Activated CD8-positive, alpha-beta T cell treated with anti-CD3 and anti-CD28 coated beads, Interleukin-2, amount 10 ng/mL, durations not matched to agents 7 days and 5 days (primary cell): ENCODE measurements at regions not wholly inside any gene's neighbourhood (a gene's known extent, or its start where the extent isn't known, plus 50 kb on each side); places are given as distances from the start of the nearest gene placed in this dataset.
"Not testable (repeated sequence)": the region's sequence is repeated elsewhere in the genome, so short reads cannot be mapped to it uniquely, and the experiment has no call there.

Experiments used
- ATAC-seq: fragments of 150-1000 bp; cut with Tn5 transposase; one replicate; pipeline ENCODE4 v1.10.0; 2021; ENCODE audit warnings: moderate library complexity
- CTCF ChIA-PET: fragments of 350-600 bp; sonication (Branson Sonifier 250); formaldehyde crosslinking; loops from one replicate; lab custom pipeline; 2021; ENCODE audit warnings: antibody characterized with exemption; lab: Charles Lee
- POLR2A ChIA-PET: fragments of 350-600 bp; sonication (Branson Sonifier 250); formaldehyde crosslinking; loops from one replicate; lab custom pipeline; 2021; ENCODE audit warnings: antibody characterized with exemption; lab: Charles Lee
- DNase-seq: peaks from one replicate; pipeline ENCODE4 v3.0.0-alpha.2; 2020
- H3K27ac Mint-ChIP-seq: one replicate; pipeline ENCODE4 v1.8.0; 2021; ENCODE audit warnings: mild to moderate bottlenecking, mixed read lengths
- H3K27me3 Mint-ChIP-seq: one replicate; pipeline ENCODE4 v1.8.0; 2021; ENCODE audit warnings: low read depth, mixed read lengths
- H3K36me3 Mint-ChIP-seq: one replicate; pipeline ENCODE4 v1.8.0; 2021; ENCODE audit warnings: low read depth, mixed read lengths
- H3K4me1 Mint-ChIP-seq: one replicate; pipeline ENCODE4 v1.8.0; 2021; ENCODE audit warnings: low read depth, mixed read lengths
- H3K4me3 Mint-ChIP-seq: one replicate; pipeline ENCODE4 v1.8.0; 2021; ENCODE audit warnings: mild to moderate bottlenecking, mixed read lengths
- H3K9me3 Mint-ChIP-seq: one replicate; pipeline ENCODE4 v1.8.0; 2022; ENCODE audit warnings: mixed read lengths; ENCODE audit not compliant: insufficient read depth

DNA sequence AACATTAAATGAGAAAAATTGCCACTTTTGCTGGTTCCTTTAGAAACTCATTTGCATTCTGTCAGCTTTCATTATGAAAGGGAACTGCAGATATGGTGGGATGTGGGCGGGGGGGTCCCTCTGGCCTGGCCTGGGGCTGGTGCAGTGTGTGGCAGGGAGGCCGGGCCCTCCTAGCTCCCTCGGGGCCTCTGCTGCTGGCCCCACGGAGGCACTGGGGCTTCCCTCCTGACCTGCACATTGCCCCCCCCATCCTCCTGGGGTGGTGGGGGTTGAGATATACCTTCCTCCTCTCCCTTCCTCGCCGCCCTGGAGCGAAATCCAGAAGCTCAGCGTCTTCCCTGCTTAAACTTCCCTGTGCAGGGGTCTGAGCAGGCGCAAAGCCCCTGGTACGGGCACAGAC is 1005.9 kb downstream of the BRD1 start:
- Mint-ChIP-seq H3K27ac (no peak overlapping the region), H3K36me3 (no peaks in the 10 kb centered on the region), H3K27me3 (no peaks in the 10 kb centered on the region), H3K4me3 (no peak overlapping the region), H3K4me1 (no peaks in the 10 kb centered on the region), H3K9me3 (no peaks in the 10 kb centered on the region)
- ATAC-seq (no peak), DNase-seq (no peak)
- CTCF ChIA-PET: no interaction called here
- POLR2A ChIA-PET: no interaction called here

DNA sequence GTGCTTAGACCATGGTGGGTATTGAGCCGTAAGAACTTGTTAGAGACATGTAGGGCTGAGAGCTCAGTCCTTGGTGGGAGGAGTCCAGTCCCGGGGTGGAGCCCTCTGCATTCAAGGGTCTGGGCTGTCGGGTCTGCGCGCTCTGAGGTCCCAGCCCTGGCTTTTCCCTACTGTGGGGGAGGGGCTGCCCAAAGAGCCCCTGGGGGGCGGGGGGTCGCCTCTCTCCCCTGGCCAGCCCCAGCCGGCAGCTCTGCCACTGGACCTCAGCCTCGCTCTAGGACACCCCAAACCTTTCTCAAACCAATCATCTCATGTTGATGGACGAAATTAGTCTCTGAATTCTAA is 1006.4 kb downstream of the BRD1 start:
- no peaks in the 10 kb centered on the region for H3K27me3 Mint-ChIP-seq
- ATAC-seq (no peak), DNase-seq (no peak)
- H3K4me1 Mint-ChIP-seq: no peaks in the 10 kb centered on the region
- H3K27ac Mint-ChIP-seq: no peak overlapping the region
- POLR2A ChIA-PET: no interaction called here
- CTCF ChIA-PET: no interaction called here
- H3K4me3 Mint-ChIP-seq: no peak overlapping the region
- no peaks in the 10 kb centered on the region for H3K36me3 Mint-ChIP-seq
- no peaks in the 10 kb centered on the region for H3K9me3 Mint-ChIP-seq

DNA sequence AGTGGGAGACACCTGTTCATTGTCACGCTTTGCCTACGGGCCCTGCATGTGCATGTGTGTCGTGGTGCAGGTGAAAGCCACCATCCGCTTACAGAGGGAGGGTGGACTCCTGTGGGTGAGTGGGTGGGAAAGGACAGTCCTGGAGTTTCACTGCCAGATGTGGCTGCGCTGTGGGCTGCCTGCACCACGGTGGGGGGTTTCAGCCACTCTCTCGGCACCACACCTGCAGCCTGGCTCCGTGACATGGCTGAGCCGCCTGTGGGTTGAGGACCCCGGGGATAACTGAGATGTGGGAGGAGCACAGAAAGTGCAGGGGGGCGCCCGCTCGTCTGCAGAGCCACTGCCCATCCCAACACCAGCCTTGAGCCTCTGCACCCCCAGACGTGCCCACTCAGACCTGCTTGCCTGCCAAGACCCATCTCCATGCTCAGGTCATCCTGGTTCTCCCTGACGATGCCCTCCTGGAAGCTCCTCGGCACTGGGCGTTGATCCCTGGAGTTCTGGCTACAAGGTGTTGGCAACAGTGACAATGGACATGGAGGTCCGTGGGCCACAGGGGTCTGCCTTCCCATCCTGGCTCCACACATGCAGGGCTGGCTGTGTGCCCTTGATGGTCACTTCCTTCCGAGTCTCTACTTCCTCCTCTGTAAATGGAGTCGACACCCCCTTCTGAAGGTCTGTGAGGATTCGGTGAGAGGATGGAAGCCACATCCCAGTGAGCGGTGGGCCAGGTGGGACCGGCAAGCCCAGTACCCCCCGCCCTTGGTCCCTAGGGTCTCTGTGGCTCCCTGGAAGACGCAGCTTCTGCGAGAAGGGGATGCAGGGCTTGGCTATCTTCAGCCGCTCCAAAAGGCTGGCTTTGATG is 1007.0 kb downstream of the BRD1 start:
- ChIA-PET CTCF (no interaction called here), POLR2A (no interaction called here)
- no peaks in the 10 kb centered on the region for H3K4me1 Mint-ChIP-seq
- no peaks in the 10 kb centered on the region for H3K36me3 Mint-ChIP-seq
- DNase-seq: no peak
- no peaks in the 10 kb centered on the region for H3K9me3 Mint-ChIP-seq
- no peak for ATAC-seq
- H3K27ac Mint-ChIP-seq: no peak overlapping the region
- no peak overlapping the region for H3K4me3 Mint-ChIP-seq
- H3K27me3 Mint-ChIP-seq: no peaks in the 10 kb centered on the region

DNA sequence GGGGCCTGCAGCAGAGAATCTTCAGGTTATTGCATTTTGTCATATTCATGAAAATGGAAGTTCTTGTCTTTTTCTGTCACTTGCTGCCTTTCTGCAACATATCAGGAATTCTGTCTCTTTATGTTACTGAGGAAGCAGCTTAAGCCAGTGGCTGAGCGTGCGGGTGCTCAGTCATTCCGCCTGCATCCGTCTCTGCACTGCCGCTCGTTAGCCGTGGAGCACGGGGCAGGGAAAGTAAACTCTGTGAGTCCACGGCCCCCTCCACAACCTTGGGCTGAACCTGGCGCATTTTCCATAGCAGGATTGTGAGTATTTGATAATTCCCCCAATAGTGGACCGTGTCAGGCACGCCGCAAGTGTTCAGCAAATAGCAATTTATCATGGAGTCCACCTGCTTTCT is 1007.7 kb downstream of the BRD1 start:
- Mint-ChIP-seq H3K27ac (no peak overlapping the region), H3K27me3 (no peaks in the 10 kb centered on the region), H3K36me3 (no peaks in the 10 kb centered on the region), H3K4me3 (no peak overlapping the region), H3K4me1 (no peaks in the 10 kb centered on the region), H3K9me3 (no peaks in the 10 kb centered on the region)
- DNase-seq (no peak), ATAC-seq (no peak)
- CTCF ChIA-PET: no interaction called here
- POLR2A ChIA-PET: no interaction called here

DNA sequence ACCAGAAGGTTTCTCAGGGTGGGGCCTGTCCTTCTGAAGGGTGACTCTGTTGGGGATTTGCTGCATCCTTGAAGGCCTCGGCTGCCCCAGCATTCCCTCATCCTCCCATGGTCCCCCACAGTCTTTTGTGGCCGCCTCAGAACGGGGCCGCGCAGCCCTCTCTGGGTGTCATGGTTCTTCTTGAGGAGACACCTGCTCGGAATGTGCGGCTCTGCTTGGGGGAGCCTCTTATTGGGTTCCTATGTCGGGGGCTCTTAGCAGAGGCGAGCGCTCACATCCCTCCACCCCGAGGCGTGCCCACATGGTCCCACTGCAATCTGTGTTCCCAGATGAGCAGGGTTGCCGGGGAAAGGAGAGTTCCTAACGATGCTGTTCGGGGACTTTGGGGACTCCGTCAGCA is 1008.4 kb downstream of the BRD1 start:
- no peak overlapping the region for H3K4me3 Mint-ChIP-seq
- no peaks in the 10 kb centered on the region for H3K9me3 Mint-ChIP-seq
- no peaks in the 10 kb centered on the region for H3K4me1 Mint-ChIP-seq
- DNase-seq (no peak), ATAC-seq (no peak)
- no peak overlapping the region for H3K27ac Mint-ChIP-seq
- POLR2A ChIA-PET: no interaction called here
- CTCF ChIA-PET: no interaction called here
- no peaks in the 10 kb centered on the region for H3K27me3 Mint-ChIP-seq
- H3K36me3 Mint-ChIP-seq: no peaks in the 10 kb centered on the region

DNA sequence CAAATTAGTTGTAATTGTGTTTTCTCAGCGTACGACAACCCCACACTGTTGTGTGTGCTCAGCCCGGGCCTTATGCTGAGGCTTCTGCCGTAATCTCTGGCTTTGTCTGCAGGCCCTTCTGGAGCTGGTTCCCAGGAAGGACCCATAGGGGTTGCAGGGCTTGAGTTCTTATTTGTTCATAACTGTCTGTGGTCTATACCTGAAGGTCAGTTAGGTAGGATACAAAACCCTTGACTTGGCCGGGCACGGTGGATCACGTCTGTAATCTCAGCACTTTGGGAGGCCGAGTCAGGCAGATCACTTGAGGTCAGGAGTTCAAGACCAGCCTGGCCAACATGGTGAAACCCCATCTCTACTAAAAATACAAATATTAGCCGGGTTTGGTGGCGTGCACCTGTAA is 1010.2 kb downstream of the BRD1 start:
- H3K4me3 Mint-ChIP-seq, DNase-seq, H3K27ac Mint-ChIP-seq, ATAC-seq, POLR2A ChIA-PET, H3K27me3 Mint-ChIP-seq, H3K36me3 Mint-ChIP-seq, H3K4me1 Mint-ChIP-seq, H3K9me3 Mint-ChIP-seq, CTCF ChIA-PET: not testable (repeated sequence)

DNA sequence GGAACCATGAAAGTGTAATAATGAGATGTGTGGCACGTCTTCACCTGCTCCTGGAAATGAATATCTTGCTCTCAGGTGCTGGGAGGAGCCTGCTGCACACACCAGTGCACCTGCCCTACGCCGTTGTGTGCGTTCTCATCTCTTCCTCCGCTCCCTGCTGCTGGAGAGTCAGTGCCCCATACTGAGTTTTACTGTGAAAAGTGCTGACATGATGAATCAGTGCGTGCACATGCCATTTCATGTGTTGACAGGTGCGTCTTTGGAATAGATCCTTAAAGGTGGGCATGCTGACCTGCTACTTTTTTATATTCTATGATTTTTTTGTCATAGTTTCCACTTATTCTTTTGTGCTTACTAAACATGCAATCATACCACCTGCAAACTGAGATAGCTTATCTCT is 1015.8 kb downstream of the BRD1 start:
- Mint-ChIP-seq H3K36me3 (no peaks in the 10 kb centered on the region), H3K4me1 (no peaks in the 10 kb centered on the region), H3K4me3 (no peak overlapping the region), H3K27ac (no peak overlapping the region), H3K9me3 (no peaks in the 10 kb centered on the region), H3K27me3 (no peaks in the 10 kb centered on the region)
- ChIA-PET CTCF (no interaction called here), POLR2A (no interaction called here)
- DNase-seq: no peak
- ATAC-seq: no peak

DNA sequence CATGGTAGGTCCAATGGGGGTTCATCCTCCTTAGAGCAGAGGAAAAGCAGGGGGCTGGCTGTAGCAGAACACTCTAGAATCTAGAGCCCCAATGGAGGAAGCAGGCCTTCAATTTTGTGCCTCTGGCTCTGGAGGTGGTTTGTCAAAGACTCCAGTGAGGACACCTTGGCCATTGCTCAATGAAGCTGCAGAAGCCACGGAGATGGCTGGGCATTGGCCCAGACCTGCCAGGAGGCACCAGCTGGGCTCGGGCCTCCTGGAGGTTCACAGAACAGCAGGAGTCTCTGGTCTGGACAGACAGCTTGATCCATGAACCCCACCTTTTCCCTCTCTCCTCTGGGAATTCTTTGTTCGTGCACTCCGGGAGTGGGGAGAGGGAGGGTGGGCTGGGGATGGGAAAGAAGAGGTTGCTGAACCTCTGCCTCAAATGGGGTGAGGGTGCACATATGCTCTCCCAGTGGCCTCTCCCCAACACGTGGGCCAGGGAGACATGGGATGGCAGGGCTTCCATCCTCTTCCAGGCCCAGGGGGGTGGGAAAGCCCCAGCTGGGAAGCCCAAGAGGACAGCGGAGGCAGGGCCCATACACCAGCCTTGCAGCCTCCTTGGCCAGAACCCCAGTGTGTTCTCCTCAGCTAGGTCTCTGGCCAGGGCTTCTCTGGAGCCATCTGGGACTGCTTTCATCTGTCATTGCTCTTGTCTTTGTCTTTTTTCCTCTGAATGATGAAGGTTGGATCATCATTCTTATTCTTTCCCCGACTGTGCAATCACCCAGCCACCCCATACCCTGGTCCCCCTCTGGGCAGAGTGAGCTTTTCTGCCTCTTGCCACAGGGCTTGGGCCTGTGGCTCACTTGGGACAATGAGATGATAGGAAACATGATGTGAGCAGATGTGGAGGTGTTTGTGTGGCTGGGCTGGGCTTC is 1019.4 kb downstream of the BRD1 start:
- no peaks in the 10 kb centered on the region for H3K27me3 Mint-ChIP-seq
- no peaks in the 10 kb centered on the region for H3K4me1 Mint-ChIP-seq
- H3K4me3 Mint-ChIP-seq: no peak overlapping the region
- DNase-seq (no peak), ATAC-seq (no peak)
- CTCF ChIA-PET: no interaction called here
- H3K9me3 Mint-ChIP-seq: no peaks in the 10 kb centered on the region
- POLR2A ChIA-PET: no interaction called here
- no peak overlapping the region for H3K27ac Mint-ChIP-seq
- no peaks in the 10 kb centered on the region for H3K36me3 Mint-ChIP-seq

DNA sequence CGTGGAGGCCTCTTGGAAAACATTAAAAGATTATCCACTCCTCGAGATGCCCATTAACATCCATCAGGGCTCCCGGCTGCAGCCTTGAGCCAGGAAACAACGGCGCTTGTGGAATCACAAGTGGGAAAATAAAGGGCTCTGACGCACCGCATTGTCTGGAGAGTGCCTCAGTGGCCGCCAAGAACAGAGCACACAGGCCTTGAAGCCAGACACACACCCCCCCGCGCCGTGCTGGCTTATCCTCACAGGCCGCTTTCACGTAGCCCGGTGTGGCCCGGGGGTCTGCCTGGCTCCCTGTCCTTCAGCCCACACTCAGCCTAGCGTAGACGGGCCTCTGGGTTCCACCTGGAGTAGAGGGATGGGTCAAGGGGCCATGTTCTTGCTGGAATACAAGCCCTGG is 1020.5 kb downstream of the BRD1 start:
- Mint-ChIP-seq H3K27me3 (no peaks in the 10 kb centered on the region), H3K4me1 (no peaks in the 10 kb centered on the region), H3K4me3 (no peak overlapping the region), H3K9me3 (no peaks in the 10 kb centered on the region), H3K36me3 (no peaks in the 10 kb centered on the region), H3K27ac (no peak overlapping the region)
- ChIA-PET CTCF (no interaction called here), POLR2A (no interaction called here)
- ATAC-seq: no peak
- DNase-seq: no peak

DNA sequence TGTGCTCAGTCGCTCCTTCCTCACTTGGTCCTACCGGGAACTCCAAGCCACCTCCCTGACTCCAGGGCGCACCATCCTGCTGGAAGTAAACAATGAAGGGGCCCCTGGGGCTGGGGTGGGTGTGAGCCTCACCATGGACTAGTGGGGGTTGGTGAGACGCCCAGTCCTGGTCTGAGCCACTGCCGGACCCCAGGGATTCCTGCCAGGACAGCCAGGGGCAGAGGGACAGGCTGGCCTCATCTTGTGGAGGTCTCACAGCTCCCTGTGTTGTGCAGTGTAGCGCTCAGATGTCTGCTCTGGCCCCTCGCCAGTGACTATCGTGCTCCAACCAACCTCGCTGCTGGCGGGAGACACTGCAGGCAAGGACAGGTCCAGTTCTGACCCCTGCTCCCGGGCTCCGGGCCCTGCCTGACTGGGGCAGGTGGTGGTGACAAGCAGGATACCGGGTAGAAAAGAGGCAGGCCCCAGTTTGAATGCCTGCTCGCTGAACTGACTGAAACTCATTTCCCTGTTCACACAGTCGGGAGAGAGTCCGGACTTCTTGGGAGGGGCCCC is 1021.4 kb downstream of the BRD1 start:
- ChIA-PET CTCF (no interaction called here), POLR2A (no interaction called here)
- no peak for DNase-seq
- ATAC-seq: no peak
- no peaks in the 10 kb centered on the region for H3K36me3 Mint-ChIP-seq
- no peak overlapping the region for H3K27ac Mint-ChIP-seq
- H3K27me3 Mint-ChIP-seq: no peaks in the 10 kb centered on the region
- H3K4me3 Mint-ChIP-seq: no peak overlapping the region
- H3K9me3 Mint-ChIP-seq: no peaks in the 10 kb centered on the region
- H3K4me1 Mint-ChIP-seq: no peaks in the 10 kb centered on the region

DNA sequence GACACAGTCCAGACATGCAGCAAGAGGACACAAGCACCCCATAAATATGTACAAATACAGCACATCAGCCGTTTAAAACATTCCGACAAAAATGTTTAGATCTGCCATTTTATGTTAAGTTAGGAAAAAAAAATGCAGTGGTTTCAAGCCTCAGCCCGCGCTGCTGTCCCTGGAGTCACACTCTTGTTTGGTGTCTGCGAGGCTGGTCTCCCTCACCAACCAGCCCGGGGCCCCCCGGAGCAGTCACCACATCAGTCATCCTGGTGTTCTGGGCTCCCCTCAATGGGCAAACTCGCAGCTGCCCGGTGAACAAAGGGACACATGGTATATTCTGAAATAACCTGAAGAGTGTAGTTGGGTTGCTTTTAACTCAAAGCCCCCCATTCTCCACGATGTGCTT is 1022.2 kb downstream of the BRD1 start:
- Mint-ChIP-seq H3K27me3 (no peaks in the 10 kb centered on the region), H3K27ac (no peak overlapping the region), H3K9me3 (no peaks in the 10 kb centered on the region), H3K36me3 (no peaks in the 10 kb centered on the region), H3K4me1 (no peaks in the 10 kb centered on the region), H3K4me3 (no peak overlapping the region)
- no peak for ATAC-seq
- ChIA-PET POLR2A (no interaction called here), CTCF (no interaction called here)
- no peak for DNase-seq

DNA sequence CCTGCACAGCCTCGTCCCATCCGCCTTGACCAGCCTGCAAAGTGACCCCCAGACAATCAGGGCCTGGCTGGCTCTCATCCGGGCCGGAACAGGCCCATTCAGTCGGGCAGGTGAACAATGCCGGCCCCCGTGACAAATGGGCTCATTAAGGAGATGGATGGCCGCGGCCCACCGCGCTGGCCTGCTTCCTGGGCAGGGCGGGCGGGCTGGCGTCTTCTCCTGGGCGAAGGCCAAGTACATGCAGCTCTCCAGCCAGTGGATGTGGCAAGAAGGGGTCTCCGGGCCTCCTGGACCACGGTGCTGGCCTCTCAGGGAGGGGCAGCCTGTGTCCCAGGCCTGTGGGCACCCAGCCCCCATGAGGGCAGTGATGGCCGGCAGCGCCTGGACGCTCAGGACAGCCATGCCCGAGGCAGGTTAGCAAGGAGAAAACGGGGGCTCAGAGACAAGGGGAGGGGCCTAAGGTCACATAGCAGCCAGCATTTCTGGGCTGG is 1022.8 kb downstream of the BRD1 start:
- ChIA-PET CTCF (no interaction called here), POLR2A (no interaction called here)
- Mint-ChIP-seq H3K27ac (no peak overlapping the region), H3K4me3 (no peak overlapping the region), H3K4me1 (no peaks in the 10 kb centered on the region), H3K9me3 (no peaks in the 10 kb centered on the region), H3K36me3 (no peaks in the 10 kb centered on the region), H3K27me3 (no peaks in the 10 kb centered on the region)
- no peak for ATAC-seq
- DNase-seq: no peak
